ENCODE measurements at regions not wholly inside any gene's neighbourhood (a gene's known extent, or its start where the extent isn't known, plus 50 kb on each side); places are given as distances from the start of the nearest gene placed in this dataset.

GRCh38 chrX:85504381-85504780, 124.9 kb upstream of the POF1B start:
- H3K4me1 Mint-ChIP-seq: 0 out of 2 replicates have a peak, but pooled peaks cover 4% of the 10 kb centered on the region
- H3K4me3 Mint-ChIP-seq: no peak overlapping the region
- no peak overlapping the region for H3K27ac Mint-ChIP-seq
- H3K27me3 Mint-ChIP-seq (ENCODE audit: low read depth): no peaks in the 10 kb centered on the region
- ATAC-seq: no peak
- no peaks in the 10 kb centered on the region for H3K36me3 Mint-ChIP-seq
- no peak for TF ChIP-seq ARID4B (CRISPR knock-in tag; IDR thresholded peaks at IDR 0.05; ENCODE audit: borderline replicate concordance)
- TF ChIP-seq TEAD4 (CRISPR knock-in tag; IDR thresholded peaks at IDR 0.05): no peak
- no peak for TF ChIP-seq NR1H2 (CRISPR knock-in tag; IDR thresholded peaks at IDR 0.05)
- TF ChIP-seq EMX1 (CRISPR knock-in tag; IDR thresholded peaks at IDR 0.05): no peak
- no peak for TF ChIP-seq SP1 (CRISPR knock-in tag; conservative IDR thresholded peaks at IDR 0.05)
- TF ChIP-seq, protein P1, sequence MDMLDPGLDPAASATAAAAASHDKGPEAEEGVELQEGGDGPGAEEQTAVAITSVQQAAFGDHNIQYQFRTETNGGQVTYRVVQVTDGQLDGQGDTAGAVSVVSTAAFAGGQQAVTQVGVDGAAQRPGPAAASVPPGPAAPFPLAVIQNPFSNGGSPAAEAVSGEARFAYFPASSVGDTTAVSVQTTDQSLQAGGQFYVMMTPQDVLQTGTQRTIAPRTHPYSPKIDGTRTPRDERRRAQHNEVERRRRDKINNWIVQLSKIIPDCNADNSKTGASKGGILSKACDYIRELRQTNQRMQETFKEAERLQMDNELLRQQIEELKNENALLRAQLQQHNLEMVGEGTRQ (CRISPR knock-in tag; IDR thresholded peaks at IDR 0.05): no peak
- TF ChIP-seq ZNF416 (CRISPR knock-in tag; IDR thresholded peaks at IDR 0.05): no peak
- TF ChIP-seq NR2C2 (CRISPR knock-in tag; IDR thresholded peaks at IDR 0.05): no peak
- TF ChIP-seq E2F4 (CRISPR knock-in tag; IDR thresholded peaks at IDR 0.05; ENCODE audit: borderline replicate concordance, low read depth): no peak
- TF ChIP-seq, protein P2, sequence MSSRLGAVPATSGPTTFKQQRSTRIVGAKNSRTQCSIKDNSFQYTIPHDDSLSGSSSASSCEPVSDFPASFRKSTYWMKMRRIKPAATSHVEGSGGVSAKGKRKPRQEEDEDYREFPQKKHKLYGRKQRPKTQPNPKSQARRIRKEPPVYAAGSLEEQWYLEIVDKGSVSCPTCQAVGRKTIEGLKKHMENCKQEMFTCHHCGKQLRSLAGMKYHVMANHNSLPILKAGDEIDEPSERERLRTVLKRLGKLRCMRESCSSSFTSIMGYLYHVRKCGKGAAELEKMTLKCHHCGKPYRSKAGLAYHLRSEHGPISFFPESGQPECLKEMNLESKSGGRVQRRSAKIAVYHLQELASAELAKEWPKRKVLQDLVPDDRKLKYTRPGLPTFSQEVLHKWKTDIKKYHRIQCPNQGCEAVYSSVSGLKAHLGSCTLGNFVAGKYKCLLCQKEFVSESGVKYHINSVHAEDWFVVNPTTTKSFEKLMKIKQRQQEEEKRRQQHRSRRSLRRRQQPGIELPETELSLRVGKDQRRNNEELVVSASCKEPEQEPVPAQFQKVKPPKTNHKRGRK (CRISPR knock-in tag; IDR thresholded peaks at IDR 0.05; ENCODE audit: borderline replicate concordance): no peak
- TF ChIP-seq MXD4 (CRISPR knock-in tag; IDR thresholded peaks at IDR 0.05; ENCODE audit: borderline replicate concordance): no peak
- no peaks in the 10 kb centered on the region for H3K9me3 Mint-ChIP-seq
- ChIA-PET POLR2A (no interaction called here), CTCF (no interaction called here)
- DNase-seq (ENCODE audit: low spot score): no peak

GRCh38 chrX:85503258-85504158, 124.0 kb upstream of the POF1B start:
- CTCF ChIA-PET: no interaction called here
- Mint-ChIP-seq H3K27ac (no peak overlapping the region), H3K4me3 (no peak overlapping the region), H3K36me3 (no peaks in the 10 kb centered on the region), H3K27me3 (ENCODE audit: low read depth) (no peaks in the 10 kb centered on the region), H3K9me3 (no peaks in the 10 kb centered on the region), H3K4me1 (0 out of 2 replicates have a peak, but pooled peaks cover 4% of the 10 kb centered on the region)
- ATAC-seq (no peak), DNase-seq (ENCODE audit: low spot score) (no peak)
- POLR2A ChIA-PET: no interaction called here
- TF ChIP-seq ZNF121 (CRISPR knock-in tag; IDR thresholded peaks at IDR 0.05) (no peak), ZNF671 (CRISPR knock-in tag; IDR thresholded peaks at IDR 0.05) (no peak), ZNF317 (CRISPR knock-in tag; IDR thresholded peaks at IDR 0.05; ENCODE audit: borderline replicate concordance, low read depth) (no peak), MYBL2 (CRISPR knock-in tag; IDR thresholded peaks at IDR 0.05) (no peak), ATF1 (CRISPR knock-in tag; IDR thresholded peaks at IDR 0.05) (no peak), NFYB (CRISPR knock-in tag; conservative IDR thresholded peaks at IDR 0.05; ENCODE audit: low read depth) (no peak), SMAD3 (CRISPR knock-in tag; IDR thresholded peaks at IDR 0.05; ENCODE audit: borderline replicate concordance) (no peak), ZNF219 (CRISPR knock-in tag; IDR thresholded peaks at IDR 0.05; ENCODE audit: borderline replicate concordance) (no peak), JAZF1 (CRISPR knock-in tag; IDR thresholded peaks at IDR 0.05) (no peak)
- TF ChIP-seq, protein P2 (CRISPR knock-in tag; IDR thresholded peaks at IDR 0.05; ENCODE audit: borderline replicate concordance): no peak
- TF ChIP-seq, protein P3, sequence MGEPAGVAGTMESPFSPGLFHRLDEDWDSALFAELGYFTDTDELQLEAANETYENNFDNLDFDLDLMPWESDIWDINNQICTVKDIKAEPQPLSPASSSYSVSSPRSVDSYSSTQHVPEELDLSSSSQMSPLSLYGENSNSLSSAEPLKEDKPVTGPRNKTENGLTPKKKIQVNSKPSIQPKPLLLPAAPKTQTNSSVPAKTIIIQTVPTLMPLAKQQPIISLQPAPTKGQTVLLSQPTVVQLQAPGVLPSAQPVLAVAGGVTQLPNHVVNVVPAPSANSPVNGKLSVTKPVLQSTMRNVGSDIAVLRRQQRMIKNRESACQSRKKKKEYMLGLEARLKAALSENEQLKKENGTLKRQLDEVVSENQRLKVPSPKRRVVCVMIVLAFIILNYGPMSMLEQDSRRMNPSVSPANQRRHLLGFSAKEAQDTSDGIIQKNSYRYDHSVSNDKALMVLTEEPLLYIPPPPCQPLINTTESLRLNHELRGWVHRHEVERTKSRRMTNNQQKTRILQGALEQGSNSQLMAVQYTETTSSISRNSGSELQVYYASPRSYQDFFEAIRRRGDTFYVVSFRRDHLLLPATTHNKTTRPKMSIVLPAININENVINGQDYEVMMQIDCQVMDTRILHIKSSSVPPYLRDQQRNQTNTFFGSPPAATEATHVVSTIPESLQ (CRISPR knock-in tag; IDR thresholded peaks at IDR 0.05): no peak

Measured in WTC11 (cell line).